ENCODE measurements at regions not wholly inside any gene's neighbourhood (a gene's known extent, or its start where the extent isn't known, plus 50 kb on each side); places are given as distances from the start of the nearest gene placed in this dataset.

GRCh38 chrX:18098763-18099162 lies 121.9 kb downstream of the BEND2 start:
- Histone ChIP-seq H3K4me2 (ENCODE audit: insufficient read depth, low read length) (no peak overlapping the region), H3K27me3 (ENCODE audit: control insufficient read depth in 2 of 2, insufficient read depth in 2 of 2, low read length in 2 of 2) (no peaks in the 10 kb centered on the region), H3K4me3 (replicated peaks in 1 of 3; ENCODE audit: insufficient read depth in 1 of 3, low read depth in 1 of 3, low read length in 3 of 3) (no peak overlapping the region), H3K9me3 (replicated peaks; ENCODE audit: control insufficient read depth, insufficient read depth, low read length) (no peaks in the 10 kb centered on the region), H3K27ac (ENCODE audit: insufficient read depth, low read depth, low read length) (no peak overlapping the region), H3K79me2 (ENCODE audit: control insufficient read depth, insufficient read depth, low read length) (no peaks in the 10 kb centered on the region), H3K9me1 (replicated peaks; ENCODE audit: control insufficient read depth, extremely low read depth, insufficient read depth, low read length) (no peaks in the 10 kb centered on the region), H4K20me1 (replicated peaks; ENCODE audit: control insufficient read depth, extremely low read depth, insufficient read depth, low read length) (no peaks in the 10 kb centered on the region), H3K9ac (replicated peaks; ENCODE audit: extremely low read depth, insufficient read depth, low read length) (no peak overlapping the region), H3K36me3 (ENCODE audit: control insufficient read depth in 2 of 2, extremely low read depth in 1 of 2, insufficient read depth in 2 of 2, low read length in 2 of 2) (no peaks in the 10 kb centered on the region), H2AFZ (ENCODE audit: low read depth, low read length) (no peak overlapping the region), H3K4me1 (ENCODE audit: control insufficient read depth, extremely low read depth, insufficient read depth, low read length) (no peaks in the 10 kb centered on the region)
- dilution Hi-C loops (cut with MboI; ENCODE audit: extremely low pct_ligation_motif_present, low sequenced_read_pairs) (no loop called here), intact Hi-C loops (cut with micrococcal nuclease) (no loop called here)
- FAIRE-seq: no peak
- ChIA-PET CTCF (no interaction called here), POLR2A (no interaction called here)
- DNase-seq (ENCODE audit: low read depth, low spot score): no peak
- TF ChIP-seq POLR2A (IDR thresholded peaks at IDR 0.05; ENCODE audit: low read depth, low read length) (no peak), EZH2 (IDR thresholded peaks at IDR 0.05; ENCODE audit: borderline replicate concordance, low read depth, low read length, severe bottlenecking) (no peak), JUN (IDR thresholded peaks at IDR 0.05; ENCODE audit: borderline replicate concordance, insufficient read depth, insufficient read length, low read depth) (no peak), CTCF (IDR thresholded peaks at IDR 0.05; ENCODE audit: extremely low read depth in 1 of 2, insufficient read depth in 1 of 2, low read depth in 1 of 2, low read length in 2 of 2) (no peak), MAX (IDR thresholded peaks at IDR 0.05; ENCODE audit: insufficient read depth, insufficient read length) (no peak), FOS (IDR thresholded peaks at IDR 0.05; ENCODE audit: borderline replicate concordance, insufficient read depth, low read length) (no peak)
- BruUV-seq (replicated peaks): no TSS peak

GRCh38 chrX:18076434-18076833 lies 144.3 kb downstream of the BEND2 start:
- Histone ChIP-seq H3K9me3 (replicated peaks; ENCODE audit: control insufficient read depth, insufficient read depth, low read length) (no peaks in the 10 kb centered on the region), H4K20me1 (replicated peaks; ENCODE audit: control insufficient read depth, extremely low read depth, insufficient read depth, low read length) (no peaks in the 10 kb centered on the region), H3K9me1 (replicated peaks; ENCODE audit: control insufficient read depth, extremely low read depth, insufficient read depth, low read length) (no peaks in the 10 kb centered on the region), H3K4me3 (replicated peaks in 1 of 3; ENCODE audit: insufficient read depth in 1 of 3, low read depth in 1 of 3, low read length in 3 of 3) (no peak overlapping the region), H3K27ac (ENCODE audit: insufficient read depth, low read depth, low read length) (no peak overlapping the region), H3K27me3 (ENCODE audit: control insufficient read depth in 2 of 2, insufficient read depth in 2 of 2, low read length in 2 of 2) (no peaks in the 10 kb centered on the region), H3K4me1 (ENCODE audit: control insufficient read depth, extremely low read depth, insufficient read depth, low read length) (no peaks in the 10 kb centered on the region), H3K9ac (replicated peaks; ENCODE audit: extremely low read depth, insufficient read depth, low read length) (no peak overlapping the region), H3K4me2 (ENCODE audit: insufficient read depth, low read length) (no peak overlapping the region), H2AFZ (ENCODE audit: low read depth, low read length) (no peak overlapping the region), H3K79me2 (ENCODE audit: control insufficient read depth, insufficient read depth, low read length) (no peaks in the 10 kb centered on the region), H3K36me3 (ENCODE audit: control insufficient read depth in 2 of 2, extremely low read depth in 1 of 2, insufficient read depth in 2 of 2, low read length in 2 of 2) (no peaks in the 10 kb centered on the region)
- ChIA-PET CTCF (no interaction called here), POLR2A (no interaction called here)
- no peak for FAIRE-seq
- dilution Hi-C loops (cut with MboI; ENCODE audit: extremely low pct_ligation_motif_present, low sequenced_read_pairs): no loop called here
- intact Hi-C loops (cut with micrococcal nuclease): no loop called here
- no peak for TF ChIP-seq POLR2A (IDR thresholded peaks at IDR 0.05; ENCODE audit: low read depth, low read length)
- no peak for TF ChIP-seq POLR2AphosphoS5 (IDR thresholded peaks at IDR 0.05; ENCODE audit: insufficient read depth, low read depth, low read length)
- TF ChIP-seq EZH2 (IDR thresholded peaks at IDR 0.05; ENCODE audit: borderline replicate concordance, low read depth, low read length, severe bottlenecking): no peak
- TF ChIP-seq CTCF (IDR thresholded peaks at IDR 0.05; ENCODE audit: extremely low read depth in 1 of 2, insufficient read depth in 1 of 2, low read depth in 1 of 2, low read length in 2 of 2): no peak
- DNase-seq (ENCODE audit: low read depth, low spot score): no peak
- no TSS peak for BruUV-seq (replicated peaks)

All from endothelial cell of umbilical vein (primary cell).